ENCODE measurements at regions not wholly inside any gene's neighbourhood (a gene's known extent, or its start where the extent isn't known, plus 50 kb on each side); places are given as distances from the start of the nearest gene placed in this dataset.
"Not testable (repeated sequence)": the region's sequence is repeated elsewhere in the genome, so short reads cannot be mapped to it uniquely, and the experiment has no call there.

- no peak overlapping the region for H3K4me2 ChIP-seq (ENCODE audit: low read length)
- no peaks in the 10 kb centered on the region for H3K79me2 ChIP-seq (ENCODE audit: low read length)
- no peaks in the 10 kb centered on the region for H3K9me3 ChIP-seq (ENCODE audit: insufficient read depth, low read length)
- H3K4me3 ChIP-seq (ENCODE audit: low read length), result no peak overlapping the region
- TF ChIP-seq, protein P1, sequence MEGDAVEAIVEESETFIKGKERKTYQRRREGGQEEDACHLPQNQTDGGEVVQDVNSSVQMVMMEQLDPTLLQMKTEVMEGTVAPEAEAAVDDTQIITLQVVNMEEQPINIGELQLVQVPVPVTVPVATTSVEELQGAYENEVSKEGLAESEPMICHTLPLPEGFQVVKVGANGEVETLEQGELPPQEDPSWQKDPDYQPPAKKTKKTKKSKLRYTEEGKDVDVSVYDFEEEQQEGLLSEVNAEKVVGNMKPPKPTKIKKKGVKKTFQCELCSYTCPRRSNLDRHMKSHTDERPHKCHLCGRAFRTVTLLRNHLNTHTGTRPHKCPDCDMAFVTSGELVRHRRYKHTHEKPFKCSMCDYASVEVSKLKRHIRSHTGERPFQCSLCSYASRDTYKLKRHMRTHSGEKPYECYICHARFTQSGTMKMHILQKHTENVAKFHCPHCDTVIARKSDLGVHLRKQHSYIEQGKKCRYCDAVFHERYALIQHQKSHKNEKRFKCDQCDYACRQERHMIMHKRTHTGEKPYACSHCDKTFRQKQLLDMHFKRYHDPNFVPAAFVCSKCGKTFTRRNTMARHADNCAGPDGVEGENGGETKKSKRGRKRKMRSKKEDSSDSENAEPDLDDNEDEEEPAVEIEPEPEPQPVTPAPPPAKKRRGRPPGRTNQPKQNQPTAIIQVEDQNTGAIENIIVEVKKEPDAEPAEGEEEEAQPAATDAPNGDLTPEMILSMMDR (IDR thresholded peaks at IDR 0.05; ENCODE audit: low read depth, low read length), result no peak
- no peak for TF ChIP-seq EZH2phosphoT487 (IDR thresholded peaks at IDR 0.05; ENCODE audit: low read depth)
- peaks cover 9% of the 10 kb centered on the region; the same call in 1 of the 2 replicates for H3K27me3 ChIP-seq (ENCODE audit: low read depth, low read length)
- H4K20me1 ChIP-seq (ENCODE audit: insufficient read depth, low read length), result no peaks in the 10 kb centered on the region
- H3K36me3 ChIP-seq (replicated peaks; ENCODE audit: low read depth, low read length), result no peaks in the 10 kb centered on the region
- H2AFZ ChIP-seq (ENCODE audit: low read depth, low read length), result no peak overlapping the region
- H3K9ac ChIP-seq (ENCODE audit: low read length), result no peak overlapping the region
- H3K4me1 ChIP-seq (ENCODE audit: low read length), result no peaks in the 10 kb centered on the region
- H3K27ac ChIP-seq (ENCODE audit: low read length), result no peak overlapping the region
These were observed 71.2 kb downstream of the RMI2 start for GRCh38 chr16:11416228-11417001.

GRCh38 chr16:11417487-11417886, 72.2 kb downstream of the RMI2 start:
- Histone ChIP-seq H2AFZ (ENCODE audit: low read depth, low read length) (no peak overlapping the region), H3K4me3 (ENCODE audit: low read length) (no peak overlapping the region), H3K9ac (ENCODE audit: low read length) (no peak overlapping the region), H3K36me3 (replicated peaks; ENCODE audit: low read depth, low read length) (no peaks in the 10 kb centered on the region), H4K20me1 (ENCODE audit: insufficient read depth, low read length) (no peaks in the 10 kb centered on the region), H3K4me1 (ENCODE audit: low read length) (no peaks in the 10 kb centered on the region), H3K79me2 (ENCODE audit: low read length) (no peaks in the 10 kb centered on the region), H3K27ac (ENCODE audit: low read length) (no peak overlapping the region), H3K27me3 (ENCODE audit: low read depth, low read length) (peaks cover 9% of the 10 kb centered on the region; the same call in 1 of the 2 replicates), H3K4me2 (ENCODE audit: low read length) (no peak overlapping the region), H3K9me3 (ENCODE audit: insufficient read depth, low read length) (no peaks in the 10 kb centered on the region)
- no peak for TF ChIP-seq EZH2phosphoT487 (IDR thresholded peaks at IDR 0.05; ENCODE audit: low read depth)
- TF ChIP-seq, protein P1 (IDR thresholded peaks at IDR 0.05; ENCODE audit: low read depth, low read length), result no peak

DNA sequence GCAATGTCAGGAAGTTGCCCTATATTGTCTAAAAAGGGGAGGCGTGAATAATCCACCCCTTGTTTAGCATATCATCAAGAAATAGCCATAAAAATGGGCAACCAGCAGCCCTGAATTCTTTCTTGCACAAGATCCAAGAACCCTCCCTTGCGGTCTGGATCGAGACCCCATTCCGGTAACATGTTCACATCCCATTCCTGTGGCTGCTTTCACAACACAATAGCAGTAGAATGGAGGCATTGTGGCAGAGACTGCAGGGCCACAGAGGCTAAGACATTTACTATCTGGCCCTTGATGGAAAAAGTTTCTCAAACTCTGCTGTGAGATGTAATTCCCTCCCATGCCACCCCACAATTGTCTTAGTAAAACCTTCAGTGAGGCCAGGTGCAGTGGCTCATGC, 73.2 kb downstream of the RMI2 start:
- Histone ChIP-seq H3K4me1 (ENCODE audit: low read length) (peaks cover 5% of the 10 kb centered on the region), H3K4me3 (ENCODE audit: low read length) (no peak overlapping the region), H4K20me1 (ENCODE audit: insufficient read depth, low read length) (no peaks in the 10 kb centered on the region), H3K27ac (ENCODE audit: low read length) (no peak overlapping the region), H3K79me2 (ENCODE audit: low read length) (no peaks in the 10 kb centered on the region), H2AFZ (ENCODE audit: low read depth, low read length) (no peak overlapping the region), H3K36me3 (replicated peaks; ENCODE audit: low read depth, low read length) (no peaks in the 10 kb centered on the region), H3K9ac (ENCODE audit: low read length) (no peak overlapping the region), H3K9me3 (ENCODE audit: insufficient read depth, low read length) (no peaks in the 10 kb centered on the region), H3K4me2 (ENCODE audit: low read length) (no peak overlapping the region), H3K27me3 (ENCODE audit: low read depth, low read length) (peaks cover 9% of the 10 kb centered on the region; the same call in 1 of the 2 replicates)
- no peak for TF ChIP-seq EZH2phosphoT487 (IDR thresholded peaks at IDR 0.05; ENCODE audit: low read depth)
- TF ChIP-seq, protein P1 (IDR thresholded peaks at IDR 0.05; ENCODE audit: low read depth, low read length), result no peak

GRCh38 chr16:11420067-11420466, 74.8 kb downstream of the RMI2 start:
- H3K4me2 ChIP-seq (ENCODE audit: low read length); H3K9ac ChIP-seq (ENCODE audit: low read length); H4K20me1 ChIP-seq (ENCODE audit: insufficient read depth, low read length); H3K4me3 ChIP-seq (ENCODE audit: low read length); H3K79me2 ChIP-seq (ENCODE audit: low read length); H3K9me3 ChIP-seq (ENCODE audit: insufficient read depth, low read length); H3K4me1 ChIP-seq (ENCODE audit: low read length); H3K27me3 ChIP-seq (ENCODE audit: low read depth, low read length); H3K36me3 ChIP-seq (replicated peaks; ENCODE audit: low read depth, low read length); H3K27ac ChIP-seq (ENCODE audit: low read length); H2AFZ ChIP-seq (ENCODE audit: low read depth, low read length): not testable (repeated sequence)
